Heart left ventricle (tissue), 16 donors: ENCODE measurements at regions not wholly inside any gene's neighbourhood (a gene's known extent, or its start where the extent isn't known, plus 50 kb on each side); places are given as distances from the start of the nearest gene placed in this dataset.
"Not testable (repeated sequence)": the region's sequence is repeated elsewhere in the genome, so short reads cannot be mapped to it uniquely, and the experiment has no call there.

Experiments used
- ATAC-seq, 4 donors: fragments of 200-7000 bp; cut with Tn5 transposase; one replicate each; pipeline ENCODE4 v1.9.1; 2020 to 2022; ENCODE audit warnings: moderate library complexity in 4 of 4, mild to moderate bottlenecking in 3 of 4, moderate number of reproducible peaks in 1 of 4
- DNase-seq, 5 donors: peaks; one replicate each; pipeline ENCODE4 v3.0.0-alpha.2; 2020
- H3K27ac ChIP-seq, 12 donors: fragments of 200-600 bp; sonication (generic) in 4 of 12; one replicate each; pipeline versions ENCODE4 v1.5.0 to v1.8.0; 2016 to 2022; ENCODE audit warnings: mild to moderate bottlenecking in 2 of 12
- H3K27me3 ChIP-seq, 9 donors: fragments of 200-600 bp; sonication (generic) in 2 of 9; one replicate each; pipeline versions ENCODE4 v1.5.1 to v1.8.0; 2016 to 2022; ENCODE audit warnings: mild to moderate bottlenecking in 3 of 9
- H3K36me3 ChIP-seq, 9 donors: fragments of 200-600 bp; sonication (generic) in 2 of 9; one replicate each; pipeline versions ENCODE4 v1.5.0 to v1.8.0; 2018 to 2022; ENCODE audit warnings: mild to moderate bottlenecking in 2 of 9
- H3K4me1 ChIP-seq, 12 donors: fragments of 200-600 bp; sonication (generic) in 4 of 12; one replicate each; pipeline versions ENCODE4 v1.5.0 to v1.8.0; 2016 to 2022; ENCODE audit warnings: mild to moderate bottlenecking in 3 of 12
- H3K4me3 ChIP-seq, 12 donors: fragments of 200-600 bp; sonication (generic) in 4 of 12; one replicate each; pipeline versions ENCODE4 v1.5.0 to v1.8.0; 2017 to 2022; ENCODE audit warnings: mild to moderate bottlenecking in 9 of 12, moderate library complexity in 4 of 12
- H3K9me3 ChIP-seq, 12 donors: fragments of 200-600 bp; sonication (generic) in 4 of 12; one replicate each; pipeline versions ENCODE4 v1.5.0 to v1.8.0; 2016 to 2022; ENCODE audit warnings: mild to moderate bottlenecking in 1 of 12
- POLR2A ChIP-seq, 2 donors: fragments of 450-650 bp; IDR thresholded peaks; one replicate each; pipeline ENCODE4 v1.6.1; 2017; ENCODE audit warnings: antibody characterized with exemption in 2 of 2, mild to moderate bottlenecking in 2 of 2, moderate library complexity in 2 of 2
- WGBS, 4 donors: extraction: QIAGEN DNeasy Blood & Tissue Kit in 2 of 4; methylation state at CpG; one replicate each; pipeline versions ENCODE4 v1.1.5 to v1.1.7; 2013 to 2018; 5-methylcytosine and 5-hydroxymethylcytosine counted together
- intact Hi-C, 10 donors: fragments of 100-400 bp; cut with DNase I; formaldehyde crosslinking; loops; one replicate each; pipeline versions ENCODE4 v1.11.1 to v1.14.2; 2022
- TF ChIP-seq, protein P1 (sequence below), 12 donors: fragments of 200-600 bp; sonication (generic) in 4 of 12; IDR thresholded peaks; one replicate each; pipeline versions ENCODE4 v1.5.0 to v1.8.0; 2018 to 2022; ENCODE audit warnings: antibody characterized with exemption in 12 of 12, mild to moderate bottlenecking in 5 of 12
- donor health status: ischemic (EF 13 %, LVEDD 7.1; RV severe dilation, severe dysfunction).
- donor health status: healthy with polysubstance abuse.
- donor health status: DM: no; HTN: yes; CAD: no.
- donor health status: DM: no; HTN: no; CAD: no.
- donor health status: ischemic (EF 25% LVEDD 6.9; RV normal size, moderate dysfunction).
- donor health status: ischemic (EF 25% LVEDD 5.7; RV mildly dilated, moderate dysfunction).
- donor health status: healthy.
- donor health status: DM: yes; HTN: yes; CAD: no.
- donor health status: ischemic (EF 35%, LVEDD 5.7; RV mildly dilated, moderate dysfunction).
- donor health status: nonischemic (EF 11% LVEDD 7.7; RV severe dilation, severe dysfunction).
- donor health status: DM: yes; HTN: yes; CAD: no.
- donor health status: PGD.
- donor health status: ischemic (EF 29% LVEDD 5.4; RV normal size, mild dysfunction).
- donor health status: nonischemic (EF 23%, LVEDD 6.1; RV moderate dilation, normal function).

DNA sequence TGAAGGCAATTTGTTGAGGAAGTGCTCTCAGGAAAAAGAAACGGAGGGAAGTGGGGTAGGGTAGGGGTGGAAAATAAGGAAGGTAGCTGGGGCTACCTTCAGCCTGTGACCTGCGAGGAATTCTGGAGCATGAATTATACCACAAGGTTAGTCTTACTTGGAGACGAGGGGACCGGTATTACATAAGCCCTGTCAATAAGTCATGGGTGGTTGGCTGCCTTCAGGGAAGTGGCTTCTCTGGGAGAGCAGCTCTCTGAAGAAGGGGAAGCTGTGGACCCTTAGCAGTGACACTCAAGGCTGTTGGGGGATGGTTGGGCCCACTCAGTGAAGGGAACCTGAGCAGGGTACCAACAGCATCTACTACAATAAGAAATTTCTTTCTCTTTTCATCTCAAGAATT, 111.3 kb downstream of the TNFSF18 start:
- 86 to 93% (median 92%) methylated on average over 4 of the region's 4 CpGs for WGBS, 4 donors
- Histone ChIP-seq H3K4me1 (peaks cover 0 to 11% (median 3%) of the 10 kb centered on the region in 12 donors), H3K4me3 (no peak overlapping the region), H3K9me3 (no peaks in the 10 kb centered on the region), H3K27me3 (no peaks in the 10 kb centered on the region), H3K36me3 (no peaks in the 10 kb centered on the region), H3K27ac (no peak overlapping the region)
- intact Hi-C loops: no loop called here
- DNase-seq (no peak), ATAC-seq (no peak)
- TF ChIP-seq, protein P1, sequence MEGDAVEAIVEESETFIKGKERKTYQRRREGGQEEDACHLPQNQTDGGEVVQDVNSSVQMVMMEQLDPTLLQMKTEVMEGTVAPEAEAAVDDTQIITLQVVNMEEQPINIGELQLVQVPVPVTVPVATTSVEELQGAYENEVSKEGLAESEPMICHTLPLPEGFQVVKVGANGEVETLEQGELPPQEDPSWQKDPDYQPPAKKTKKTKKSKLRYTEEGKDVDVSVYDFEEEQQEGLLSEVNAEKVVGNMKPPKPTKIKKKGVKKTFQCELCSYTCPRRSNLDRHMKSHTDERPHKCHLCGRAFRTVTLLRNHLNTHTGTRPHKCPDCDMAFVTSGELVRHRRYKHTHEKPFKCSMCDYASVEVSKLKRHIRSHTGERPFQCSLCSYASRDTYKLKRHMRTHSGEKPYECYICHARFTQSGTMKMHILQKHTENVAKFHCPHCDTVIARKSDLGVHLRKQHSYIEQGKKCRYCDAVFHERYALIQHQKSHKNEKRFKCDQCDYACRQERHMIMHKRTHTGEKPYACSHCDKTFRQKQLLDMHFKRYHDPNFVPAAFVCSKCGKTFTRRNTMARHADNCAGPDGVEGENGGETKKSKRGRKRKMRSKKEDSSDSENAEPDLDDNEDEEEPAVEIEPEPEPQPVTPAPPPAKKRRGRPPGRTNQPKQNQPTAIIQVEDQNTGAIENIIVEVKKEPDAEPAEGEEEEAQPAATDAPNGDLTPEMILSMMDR (IDR thresholded peaks at IDR 0.05): no peak
- no peak for TF ChIP-seq POLR2A (IDR thresholded peaks at IDR 0.05)

DNA sequence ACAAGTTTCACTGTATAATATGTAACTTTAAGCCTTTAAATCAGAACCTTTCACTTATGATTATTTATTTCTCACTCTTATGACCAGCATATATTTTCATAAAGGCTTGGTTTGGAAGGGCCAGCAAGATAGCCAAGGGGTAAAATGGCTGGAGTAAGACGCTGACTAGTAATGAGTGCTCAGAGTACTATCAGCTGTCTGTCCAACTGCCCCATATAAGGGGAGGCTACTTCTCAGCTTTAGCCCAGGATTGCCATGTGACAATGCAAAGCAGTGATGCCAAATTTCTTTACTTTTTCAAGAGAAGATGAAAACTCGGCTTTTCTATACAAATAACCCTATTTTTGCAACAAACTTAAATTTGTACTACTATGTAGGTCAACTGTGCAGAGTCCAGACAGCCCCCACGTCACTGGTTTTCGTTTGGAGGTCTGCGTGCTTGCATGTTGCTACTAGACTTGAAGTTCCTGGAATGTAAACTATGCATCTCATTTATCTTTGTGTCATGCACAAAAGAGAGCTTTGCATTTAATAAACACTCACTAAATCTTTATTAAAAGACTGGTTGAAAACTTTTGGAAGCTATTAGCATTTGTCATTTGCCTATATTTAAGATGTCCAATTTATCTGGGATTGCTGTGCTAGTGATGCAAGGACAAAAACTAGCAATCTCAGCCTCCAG, 110.4 kb downstream of the TNFSF18 start:
- intact Hi-C loops: no loop called here
- Histone ChIP-seq H3K4me1 (peaks cover 0 to 4% (median 0%) of the 10 kb centered on the region in 12 donors), H3K27me3 (no peaks in the 10 kb centered on the region), H3K36me3 (no peaks in the 10 kb centered on the region), H3K9me3 (no peaks in the 10 kb centered on the region), H3K4me3 (no peak overlapping the region), H3K27ac (no peak overlapping the region)
- ATAC-seq: no peak
- TF ChIP-seq, protein P1 (IDR thresholded peaks at IDR 0.05): no peak
- no peak for TF ChIP-seq POLR2A (IDR thresholded peaks at IDR 0.05)
- WGBS, 4 donors: 52 to 63% (median 59%) methylated on average over 5 of the region's 5 CpGs
- no peak for DNase-seq

DNA sequence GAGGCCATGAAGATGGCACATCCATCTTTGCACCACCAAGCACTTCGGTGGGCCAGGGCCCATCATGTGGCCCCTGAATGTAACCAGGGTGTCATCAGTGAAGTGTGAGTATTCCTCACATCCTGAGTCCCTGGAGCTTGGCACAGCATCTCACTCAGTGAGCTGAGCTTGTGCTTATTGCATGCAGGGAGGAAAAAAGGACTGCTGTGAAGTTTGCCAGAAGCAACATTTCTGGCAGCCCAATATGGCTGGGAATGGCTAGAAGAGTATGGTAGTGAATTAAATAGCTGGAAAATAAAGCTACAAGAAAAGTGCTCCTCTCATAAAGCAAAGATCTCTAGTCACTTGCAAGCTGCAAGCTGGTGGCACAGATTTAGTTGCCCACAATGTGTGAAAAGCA, 109.3 kb downstream of the TNFSF18 start:
- DNase-seq: no peak
- no peaks in the 10 kb centered on the region for H3K36me3 ChIP-seq
- no peak for TF ChIP-seq POLR2A (IDR thresholded peaks at IDR 0.05)
- TF ChIP-seq, protein P1 (IDR thresholded peaks at IDR 0.05): no peak
- H3K27me3 ChIP-seq: no peaks in the 10 kb centered on the region
- H3K27ac ChIP-seq: no peak overlapping the region
- H3K9me3 ChIP-seq: no peaks in the 10 kb centered on the region
- no peak for ATAC-seq
- no peak overlapping the region for H3K4me3 ChIP-seq
- WGBS, 4 donors: 92 to 100% (median 94%) methylated on average over 1 of the region's 1 CpG
- intact Hi-C loops: no loop called here
- H3K4me1 ChIP-seq: peaks cover 0 to under 1% (median 0%) of the 10 kb centered on the region in 12 donors

DNA sequence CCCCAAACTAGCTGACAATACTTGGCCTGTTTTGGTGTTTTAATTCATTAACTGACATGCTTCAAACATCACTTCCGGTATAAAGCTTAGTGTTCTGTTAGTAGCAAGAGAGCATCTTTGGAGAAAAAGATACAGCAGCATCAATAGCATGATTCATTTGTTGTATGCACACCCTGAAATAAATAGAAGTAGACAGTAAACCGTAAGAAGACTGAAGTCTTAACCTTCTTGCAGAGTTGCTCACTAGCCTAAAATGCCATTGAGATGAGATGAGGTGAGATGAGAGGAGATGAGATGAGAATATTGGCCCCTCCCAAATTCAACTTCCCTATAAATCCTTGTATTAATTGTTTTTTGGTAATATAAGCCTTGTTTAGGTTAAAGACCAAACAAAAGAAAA, 108.8 kb downstream of the TNFSF18 start:
- intact Hi-C loops: no loop called here
- Histone ChIP-seq H3K9me3 (no peaks in the 10 kb centered on the region), H3K4me1 (peaks cover 0 to 5% (median 0%) of the 10 kb centered on the region in 12 donors), H3K27me3 (no peaks in the 10 kb centered on the region), H3K4me3 (no peak overlapping the region), H3K36me3 (no peaks in the 10 kb centered on the region), H3K27ac (no peak overlapping the region)
- ATAC-seq: no peak
- TF ChIP-seq POLR2A (IDR thresholded peaks at IDR 0.05): no peak
- TF ChIP-seq, protein P1 (IDR thresholded peaks at IDR 0.05): no peak
- DNase-seq: no peak
- WGBS, 4 donors: 42 to 68% (median 60%) methylated on average over 2 of the region's 2 CpGs

DNA sequence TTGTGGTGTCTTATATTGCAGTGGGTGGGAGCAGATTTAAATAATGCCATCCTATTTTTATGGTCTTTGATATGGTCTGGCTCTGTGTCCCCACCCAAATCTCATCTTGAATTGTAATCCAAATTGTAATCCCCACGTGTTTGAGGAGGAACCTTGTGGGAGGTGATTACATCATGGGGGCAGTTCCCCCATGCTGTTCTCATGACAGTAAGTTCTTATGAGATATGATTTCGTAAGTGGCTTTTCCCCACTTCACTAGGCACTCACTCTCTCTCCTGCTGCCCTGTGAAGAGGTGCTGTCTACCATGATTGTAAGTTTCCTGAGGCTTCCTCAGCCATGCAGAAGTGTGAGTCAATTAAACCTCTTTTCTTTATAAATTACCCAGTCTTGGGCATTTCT, 107.6 kb downstream of the TNFSF18 start:
- H3K4me3 ChIP-seq, H3K36me3 ChIP-seq, H3K27me3 ChIP-seq, H3K27ac ChIP-seq, H3K4me1 ChIP-seq, intact Hi-C loops, H3K9me3 ChIP-seq, DNase-seq, ATAC-seq: not testable (repeated sequence)
- 61 to 77% (median 65%) methylated on average over 2 of the region's 2 CpGs for WGBS, 4 donors
